GM13976 (cell line): ENCODE measurements at regions not wholly inside any gene's neighbourhood (a gene's known extent, or its start where the extent isn't known, plus 50 kb on each side); places are given as distances from the start of the nearest gene placed in this dataset.
"Not testable (repeated sequence)": the region's sequence is repeated elsewhere in the genome, so short reads cannot be mapped to it uniquely, and the experiment has no call there.

Experiments used
- DNase-seq: peaks from one replicate; pipeline ENCODE4 v3.0.0; 2012; ENCODE audit warnings: low spot score
- CTCF ChIP-seq: IDR thresholded peaks from 2 replicates; pipeline ENCODE4 v1.5.1; 2012; ENCODE audit warnings: borderline replicate concordance, mild to moderate bottlenecking; ENCODE audit not compliant: insufficient read depth; ENCODE audit errors: extremely low read depth, missing control alignments, control extremely low read depth
- in situ Hi-C: fragments of 300-500 bp; cut with MboI; formaldehyde crosslinking; loops from one replicate; pipeline ENCODE4 v1.12.0; 2022; ENCODE audit warnings: low sequenced_read_pairs, mixed read lengths, inconsistent platforms; ENCODE audit not compliant: unreplicated experiment

DNA sequence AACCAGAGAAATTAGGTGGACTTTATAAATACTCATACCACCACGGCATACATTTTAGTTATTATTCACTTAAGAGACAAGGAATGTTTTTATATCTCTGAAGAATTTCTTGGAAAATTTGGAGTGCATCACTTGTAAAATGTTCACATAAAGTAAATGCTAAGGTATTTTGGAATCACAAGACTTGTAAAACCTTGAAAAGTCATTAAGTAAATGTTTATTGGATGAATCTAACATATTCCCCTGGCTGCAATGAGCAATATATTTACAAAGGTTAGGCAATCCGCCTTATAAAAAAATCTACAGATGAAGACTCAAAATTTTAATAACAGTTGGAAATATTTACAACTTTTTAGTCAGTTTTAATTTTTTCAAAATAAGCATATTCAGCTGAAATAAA is 287.4 kb upstream of the ALG10 start:
- no peak for TF ChIP-seq CTCF
- in situ Hi-C loops: no loop called here
- no peak for DNase-seq

DNA sequence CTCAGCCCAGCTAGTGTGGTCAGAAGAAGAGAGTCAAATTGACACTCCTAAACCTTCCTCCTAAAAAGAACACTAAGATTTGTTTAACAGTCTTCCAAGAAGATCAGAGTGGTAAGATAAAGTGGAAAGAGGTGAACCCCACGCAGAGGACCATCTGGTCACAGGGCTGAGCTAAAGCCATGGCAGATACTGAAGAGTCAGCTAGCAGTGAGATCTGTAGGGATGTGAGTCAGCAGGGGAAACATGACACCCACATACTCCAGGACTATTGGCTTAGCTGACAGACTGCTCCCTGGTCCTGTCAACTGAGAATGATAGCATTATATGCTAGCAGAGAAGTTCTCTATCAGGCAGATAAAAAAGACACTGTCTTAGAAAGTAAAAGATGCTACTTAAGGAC is 269.4 kb upstream of the ALG10 start:
- in situ Hi-C loops: no loop called here
- TF ChIP-seq CTCF: no peak
- no peak for DNase-seq

DNA sequence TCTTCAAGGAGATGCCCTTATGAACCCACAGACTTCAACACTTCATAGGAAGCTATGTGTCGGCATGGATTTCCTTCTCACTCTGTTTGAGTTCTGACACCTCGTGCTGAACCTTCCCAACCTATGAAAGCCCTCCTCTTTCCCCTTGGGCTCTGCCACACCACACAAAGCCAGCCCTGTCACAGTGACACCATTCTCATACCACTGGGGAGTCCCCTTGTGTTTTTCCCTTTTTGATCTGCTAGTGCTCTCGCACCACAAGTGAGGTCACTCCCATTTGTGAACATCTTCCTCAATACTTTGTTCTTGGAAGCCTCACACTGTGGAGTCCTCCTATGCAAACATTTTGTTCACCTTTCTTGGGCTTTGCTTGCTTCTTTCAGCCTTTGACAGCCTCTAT is 264.6 kb upstream of the ALG10 start:
- in situ Hi-C loops: no loop called here
- no peak for TF ChIP-seq CTCF
- no peak for DNase-seq

GRCh38 chr12:33759279-33759678 is 263.0 kb upstream of the ALG10 start:
- no peak for TF ChIP-seq CTCF
- no peak for DNase-seq
- in situ Hi-C loops: no loop called here

DNA sequence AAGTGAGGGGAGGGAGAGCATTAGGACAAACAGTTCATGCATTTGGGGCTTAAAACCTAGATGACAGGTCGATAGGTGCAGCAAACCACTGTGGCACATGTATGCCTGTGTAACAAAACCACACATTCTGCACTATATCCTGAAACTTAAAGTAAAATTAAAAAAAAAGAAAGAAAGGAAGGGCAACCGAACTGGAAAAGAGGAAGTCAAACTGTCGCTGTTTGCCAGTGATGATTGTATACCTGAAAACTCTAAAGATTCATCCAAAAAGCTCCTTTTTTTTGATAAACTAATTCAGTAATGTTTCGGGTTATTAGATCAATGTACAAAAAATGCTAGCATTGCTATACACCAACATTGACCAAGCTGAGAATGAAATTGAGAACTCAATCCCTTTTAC is 259.0 kb upstream of the ALG10 start:
- in situ Hi-C loops: no loop called here
- DNase-seq: no peak
- TF ChIP-seq CTCF: no peak

- DNase-seq: no peak
- TF ChIP-seq CTCF: no peak
- in situ Hi-C loops: no loop called here
Observed at GRCh38 chr12:33770652-33771051, 251.6 kb upstream of the ALG10 start.

GRCh38 chr12:33771889-33772288 is 250.4 kb upstream of the ALG10 start:
- in situ Hi-C loops: no loop called here
- no peak for TF ChIP-seq CTCF
- no peak for DNase-seq

- DNase-seq, in situ Hi-C loops: not testable (repeated sequence)
Observed at GRCh38 chr12:33773091-33773490, 249.2 kb upstream of the ALG10 start.
